A549 (cell line): ENCODE measurements at regions not wholly inside any gene's neighbourhood (a gene's known extent, or its start where the extent isn't known, plus 50 kb on each side); places are given as distances from the start of the nearest gene placed in this dataset.

Source experiments
- E2F6 ChIP-seq: IDR thresholded peaks from 2 replicates; pipeline ENCODE4 v1.6.1; 2012; ENCODE audit warnings: low read depth, borderline replicate concordance
- FOXS1 ChIP-seq: fragments of 250-450 bp; sonication (Bioruptor Pico); IDR thresholded peaks from 2 replicates; pipeline ENCODE4 v1.5.0; 2020; ENCODE audit warnings: mild to moderate bottlenecking, moderate library complexity
- NPAS2 ChIP-seq: fragments of 250-450 bp; sonication (Bioruptor Pico); IDR thresholded peaks from 2 replicates; pipeline ENCODE4 v1.8.0; 2022; ENCODE audit warnings: mild to moderate bottlenecking, moderate library complexity, borderline replicate concordance
- REST ChIP-seq: fragments of 200-600 bp; sonication (generic); IDR thresholded peaks from 2 replicates; pipeline ENCODE4 v1.6.1; 2016; ENCODE audit warnings: antibody characterized with exemption, mild to moderate bottlenecking, moderate library complexity
- RFX5 ChIP-seq: fragments of 450-650 bp; IDR thresholded peaks from 2 replicates; pipeline ENCODE4 v1.7.1; 2014; ENCODE audit warnings: antibody characterized with exemption, mild to moderate bottlenecking, moderate library complexity
- SMC3 ChIP-seq: fragments of >200 bp; sonication (Bioruptor Twin); formaldehyde crosslinking; IDR thresholded peaks from 3 replicates; pipeline ENCODE4 v1.6.1; 2018; ENCODE audit warnings: inconsistent platforms
- TF ChIP-seq, protein P1 (sequence below): fragments of >200 bp; sonication (Bioruptor Twin); formaldehyde crosslinking; IDR thresholded peaks from 3 replicates; pipeline ENCODE4 v1.5.1; 2016

DNA sequence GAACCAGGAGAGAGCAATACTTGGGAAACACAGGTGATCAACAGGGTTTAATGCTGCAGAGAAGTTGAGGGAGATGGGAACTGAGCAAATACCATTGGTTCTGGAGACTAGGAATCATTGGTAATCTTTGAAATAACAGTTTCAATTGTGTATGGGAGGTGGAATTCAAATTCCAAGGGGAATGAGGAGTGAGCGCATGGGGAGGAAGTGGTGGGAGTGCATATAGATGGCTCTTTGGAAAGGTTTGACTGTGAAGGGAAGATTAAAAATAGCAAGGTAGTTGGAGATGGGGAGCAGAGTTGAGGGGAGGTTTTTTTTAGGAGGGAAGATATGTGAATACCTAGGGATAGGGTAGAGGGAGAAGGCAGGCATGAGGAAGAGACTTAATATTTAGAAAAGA is 51.1 kb upstream of the ROPN1 start:
- TF ChIP-seq NPAS2 (CRISPR knock-in tag) (no peak), E2F6 (no peak), RFX5 (no peak), SMC3 (no peak), REST (no peak), FOXS1 (CRISPR knock-in tag) (no peak)
- TF ChIP-seq, protein P1, sequence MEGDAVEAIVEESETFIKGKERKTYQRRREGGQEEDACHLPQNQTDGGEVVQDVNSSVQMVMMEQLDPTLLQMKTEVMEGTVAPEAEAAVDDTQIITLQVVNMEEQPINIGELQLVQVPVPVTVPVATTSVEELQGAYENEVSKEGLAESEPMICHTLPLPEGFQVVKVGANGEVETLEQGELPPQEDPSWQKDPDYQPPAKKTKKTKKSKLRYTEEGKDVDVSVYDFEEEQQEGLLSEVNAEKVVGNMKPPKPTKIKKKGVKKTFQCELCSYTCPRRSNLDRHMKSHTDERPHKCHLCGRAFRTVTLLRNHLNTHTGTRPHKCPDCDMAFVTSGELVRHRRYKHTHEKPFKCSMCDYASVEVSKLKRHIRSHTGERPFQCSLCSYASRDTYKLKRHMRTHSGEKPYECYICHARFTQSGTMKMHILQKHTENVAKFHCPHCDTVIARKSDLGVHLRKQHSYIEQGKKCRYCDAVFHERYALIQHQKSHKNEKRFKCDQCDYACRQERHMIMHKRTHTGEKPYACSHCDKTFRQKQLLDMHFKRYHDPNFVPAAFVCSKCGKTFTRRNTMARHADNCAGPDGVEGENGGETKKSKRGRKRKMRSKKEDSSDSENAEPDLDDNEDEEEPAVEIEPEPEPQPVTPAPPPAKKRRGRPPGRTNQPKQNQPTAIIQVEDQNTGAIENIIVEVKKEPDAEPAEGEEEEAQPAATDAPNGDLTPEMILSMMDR: no peak
